C4-2B (cell line): ENCODE measurements at regions not wholly inside any gene's neighbourhood (a gene's known extent, or its start where the extent isn't known, plus 50 kb on each side); places are given as distances from the start of the nearest gene placed in this dataset.

ENCODE experiments used
- CTCF ChIP-seq: fragments of 450-650 bp; conservative IDR thresholded peaks from 2 replicates; pipeline ENCODE4 v1.5.1; 2017; ENCODE audit warnings: mild to moderate bottlenecking
- ZFX ChIP-seq: fragments of 450-650 bp; IDR thresholded peaks from 2 replicates; pipeline ENCODE4 v1.6.1; 2017

GRCh38 chr6:91560409-91560808 is 973.5 kb upstream of the MAP3K7 start:
- TF ChIP-seq CTCF (no peak), ZFX (no peak)
